SK-N-SH (cell line): ENCODE measurements at regions not wholly inside any gene's neighbourhood (a gene's known extent, or its start where the extent isn't known, plus 50 kb on each side); places are given as distances from the start of the nearest gene placed in this dataset.

Experiments
- CTCF ChIA-PET: fragments of 300-600, 350-600 bp; formaldehyde crosslinking; extraction: SDS; loops from one replicate; lab custom pipeline; 2021; lab: Yijun Ruan, JAX
- POLR2A ChIA-PET: fragments of 350-600 bp; sonication (Branson Sonifier 250); formaldehyde crosslinking; extraction: SDS; loops from one replicate; lab custom pipeline; 2020; ENCODE audit warnings: antibody characterized with exemption, inconsistent platforms; lab: Yijun Ruan, JAX
- DNase-seq: peaks from one replicate; pipeline ENCODE4 v3.0.0; 2012
- H2AFZ ChIP-seq: fragments of 200-600 bp; sonication (generic); 2 replicates; pipeline ENCODE4 v1.8.1; 2016; ENCODE audit warnings: antibody characterized with exemption, mild to moderate bottlenecking, low read depth
- H3F3A ChIP-seq: fragments of 200-600 bp; sonication (generic); replicated peaks from 2 replicates; pipeline ENCODE3; 2016; ENCODE audit warnings: antibody characterized with exemption, mild to moderate bottlenecking; ENCODE audit not compliant: insufficient read depth
- H3K27ac ChIP-seq, 2 experiments: fragments of 200-500 bp in 1 of 2; fragments of 200-600 bp in 1 of 2; sonication (Bioruptor generic) in 1 of 2; sonication (generic), shearing (Covaris generic) in 1 of 2; 2 replicates each; pipeline versions ENCODE4 v1.5.1 to v1.6.1; 2014 to 2016; ENCODE audit warnings: low read depth in 2 of 2, inconsistent platforms in 1 of 2, low read length in 1 of 2, mild to moderate bottlenecking in 1 of 2, mixed read lengths in 1 of 2
- H3K27me3 ChIP-seq: fragments of 200-600 bp; sonication (generic), shearing (Covaris generic); 2 replicates; pipeline ENCODE4 v1.6.1; 2016; ENCODE audit warnings: mixed run types; ENCODE audit not compliant: insufficient read depth
- H3K36me3 ChIP-seq, 2 experiments: fragments of 200-500 bp in 1 of 2; fragments of 200-600 bp in 1 of 2; sonication (Bioruptor generic) in 1 of 2; sonication (generic) in 1 of 2; replicated peaks in 1 of 2; 2 replicates each; pipeline versions ENCODE3 to v1.5.1; 2014 to 2016; ENCODE audit warnings: low read length in 1 of 2, mild to moderate bottlenecking in 1 of 2; ENCODE audit not compliant: insufficient read depth in 2 of 2, control insufficient read depth in 1 of 2
- H3K4me1 ChIP-seq, 2 experiments: fragments of 200-500 bp in 1 of 2; fragments of 200-600 bp in 1 of 2; sonication (Bioruptor generic) in 1 of 2; sonication (generic), shearing (Covaris generic) in 1 of 2; 2 replicates each; pipeline versions ENCODE4 v1.5.1 to v1.6.1; 2014 to 2016; ENCODE audit warnings: low read depth in 1 of 2, low read length in 1 of 2, mixed run types in 1 of 2; ENCODE audit not compliant: insufficient read depth in 2 of 2, control insufficient read depth in 1 of 2
- H3K4me2 ChIP-seq: fragments of 200-600 bp; sonication (generic), shearing (Covaris generic); 2 replicates; pipeline ENCODE4 v1.6.1; 2017; ENCODE audit warnings: mixed run types
- H3K4me3 ChIP-seq, 2 experiments: fragments of 200-500 bp in 1 of 2; fragments of 200-600 bp in 1 of 2; sonication (Bioruptor generic) in 1 of 2; sonication (generic), shearing (Covaris generic) in 1 of 2; 2 replicates each; pipeline versions ENCODE4 v1.5.1 to v1.8.1; 2014 to 2016; ENCODE audit warnings: low read depth in 2 of 2, inconsistent platforms in 1 of 2, low read length in 1 of 2, mild to moderate bottlenecking in 1 of 2, mixed read lengths in 1 of 2, moderate library complexity in 1 of 2
- H3K79me2 ChIP-seq: fragments of 200-600 bp; sonication (generic); 2 replicates; pipeline ENCODE4 v1.8.1; 2017; ENCODE audit warnings: mild to moderate bottlenecking; ENCODE audit not compliant: insufficient read depth
- H3K9ac ChIP-seq: fragments of 200-600 bp; sonication (generic); 2 replicates; pipeline ENCODE4 v1.6.1; 2017; ENCODE audit warnings: mixed run types
- H3K9me2 ChIP-seq: fragments of 200-600 bp; sonication (generic); 2 replicates; pipeline ENCODE4 v1.6.1; 2017; ENCODE audit warnings: mixed run types
- H3K9me3 ChIP-seq: fragments of 200-600 bp; sonication (generic); 2 replicates; pipeline ENCODE4 v1.6.1; 2017; ENCODE audit warnings: mixed run types, mild to moderate bottlenecking, moderate library complexity
- H4K20me1 ChIP-seq: fragments of 200-600 bp; sonication (generic); 2 replicates; pipeline ENCODE4 v1.6.1; 2017; ENCODE audit warnings: mild to moderate bottlenecking, mixed run types; ENCODE audit not compliant: insufficient read depth
- EP300 ChIP-seq, 2 experiments: IDR thresholded peaks; 2 replicates each; pipeline versions ENCODE4 v1.4.0 to v1.6.1; 2012; ENCODE audit warnings: borderline replicate concordance in 1 of 2, low read depth in 1 of 2, low read length in 1 of 2
- EZH2phosphoT487 ChIP-seq: fragments of 200-600 bp; sonication (generic); IDR thresholded peaks from 2 replicates; pipeline ENCODE4 v1.6.1; 2017; ENCODE audit warnings: low read depth, mixed run types, mild to moderate bottlenecking, antibody characterized with exemption, moderate library complexity, borderline replicate concordance
- FOXM1 ChIP-seq: IDR thresholded peaks from 2 replicates; pipeline ENCODE4 v1.4.0; 2012; ENCODE audit warnings: low read depth, mild to moderate bottlenecking
- GATA2 ChIP-seq: sonication (generic); formaldehyde crosslinking; IDR thresholded peaks from 2 replicates; pipeline ENCODE4 v1.5.0; 2020; ENCODE audit warnings: mild to moderate bottlenecking, missing genetic modification reagents
- JUND ChIP-seq: IDR thresholded peaks from 2 replicates; pipeline ENCODE4 v1.4.0; 2012
- MAX ChIP-seq: IDR thresholded peaks from 2 replicates; pipeline ENCODE4 v1.4.0; 2012; ENCODE audit warnings: low read depth
- MXI1 ChIP-seq: IDR thresholded peaks from 2 replicates; pipeline ENCODE4 v1.6.1; 2012; ENCODE audit warnings: mild to moderate bottlenecking, low read depth, low read length, improper control_type of control experiment
- NFIC ChIP-seq: IDR thresholded peaks from 2 replicates; pipeline ENCODE4 v1.4.0; 2012; ENCODE audit warnings: borderline replicate concordance
- NRF1 ChIP-seq: IDR thresholded peaks from 2 replicates; pipeline ENCODE4 v1.6.1; 2012; ENCODE audit warnings: low read depth, mild to moderate bottlenecking, low read length
- PBX3 ChIP-seq: IDR thresholded peaks from 2 replicates; pipeline ENCODE4; 2012
- RCOR1 ChIP-seq: fragments of 150-350 bp; IDR thresholded peaks from 2 replicates; pipeline ENCODE4 v1.6.1; 2017; ENCODE audit warnings: antibody characterized with exemption, low read length
- RFX5 ChIP-seq: IDR thresholded peaks from 2 replicates; pipeline ENCODE4 v1.6.1; 2012; ENCODE audit warnings: mild to moderate bottlenecking, improper control_type of control experiment, low read length
- RXRA ChIP-seq: IDR thresholded peaks from 2 replicates; pipeline ENCODE4 v1.4.0; 2012; ENCODE audit warnings: low read depth, mild to moderate bottlenecking, borderline replicate concordance
- TAF1 ChIP-seq: IDR thresholded peaks from 2 replicates; pipeline ENCODE4 v1.6.1; 2012; ENCODE audit warnings: low read depth, mild to moderate bottlenecking, low read length, moderate library complexity, borderline replicate concordance
- TCF12 ChIP-seq: IDR thresholded peaks from 2 replicates; pipeline ENCODE4 v1.4.0; 2012
- TEAD4 ChIP-seq: IDR thresholded peaks from 2 replicates; pipeline ENCODE4 v1.4.0; 2012; ENCODE audit warnings: mild to moderate bottlenecking, borderline replicate concordance; ENCODE audit not compliant: insufficient read depth
- YY1 ChIP-seq: IDR thresholded peaks from 2 replicates; pipeline ENCODE4 v1.4.0; 2012; ENCODE audit warnings: low read depth, mild to moderate bottlenecking
- WGBS: methylation state at CpG from one replicate; pipeline ENCODE4 v1.1.6; 2017; ENCODE audit warnings: low lambda C conversion rate; 5-methylcytosine and 5-hydroxymethylcytosine counted together
- TF ChIP-seq, protein P1 (sequence below): fragments of 200-600 bp; sonication (generic); IDR thresholded peaks from 2 replicates; pipeline ENCODE4 v1.6.1; 2017; ENCODE audit warnings: antibody characterized with exemption, mild to moderate bottlenecking, moderate library complexity
- TF ChIP-seq, protein P2 (sequence below): fragments of 150-350 bp; IDR thresholded peaks from 2 replicates; pipeline ENCODE4 v1.6.1; 2016; ENCODE audit warnings: mild to moderate bottlenecking, low read depth, low read length

DNA sequence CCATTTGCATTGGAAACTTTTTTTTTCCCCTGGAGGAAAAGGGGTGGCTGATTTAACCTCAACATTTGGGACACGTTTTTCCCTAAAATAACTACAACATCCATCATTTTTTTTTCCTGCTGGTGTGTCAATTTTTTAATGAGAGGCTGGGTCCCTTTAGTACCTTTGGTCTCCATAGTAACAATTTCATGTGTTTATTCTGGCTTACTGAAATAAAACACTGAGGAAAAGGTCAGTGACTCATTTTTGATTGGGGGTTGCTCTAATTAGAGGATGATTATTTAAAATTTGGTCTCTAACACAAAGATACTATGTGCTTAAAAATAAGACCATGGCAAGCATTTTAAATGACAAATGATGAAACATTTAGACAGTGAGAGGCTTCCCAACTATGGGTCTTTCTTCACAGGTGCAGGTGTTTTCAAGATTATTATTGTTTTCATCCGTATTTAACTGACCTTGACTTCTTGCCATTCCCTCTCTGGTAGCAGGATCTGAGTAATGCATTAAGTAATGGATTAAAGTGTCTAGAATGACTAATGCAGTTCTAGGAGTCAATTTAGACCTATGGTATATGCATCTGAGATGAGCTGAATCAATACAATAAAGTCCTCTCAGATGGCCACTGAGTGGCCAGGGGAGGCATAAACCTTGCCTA lies 406.4 kb downstream of the KCNRG start:
- no peak for DNase-seq
- H3K36me3 ChIP-seq, result no peaks in the 10 kb centered on the region
- H3K9ac ChIP-seq, result no peak overlapping the region
- H4K20me1 ChIP-seq, result no peaks in the 10 kb centered on the region
- peak overlapping the region; percentile 22 for H3K4me2 ChIP-seq
- ChIA-PET CTCF (no interaction called here), POLR2A (no interaction called here)
- peak overlapping the region in 1 of 2 experiments; percentile 37; a peak in 1 of 4 replicates for H3K27ac ChIP-seq
- H3K9me3 ChIP-seq, result no peaks in the 10 kb centered on the region
- 11% methylated on average over 2 of the region's 2 CpGs for WGBS
- H3K9me2 ChIP-seq, result no peaks in the 10 kb centered on the region
- H3K27me3 ChIP-seq, result no peaks in the 10 kb centered on the region
- no peaks in the 10 kb centered on the region for H3K79me2 ChIP-seq
- no peaks in the 10 kb centered on the region for H3F3A ChIP-seq
- no peak overlapping the region for H3K4me3 ChIP-seq
- H2AFZ ChIP-seq, result no peak overlapping the region
- peaks cover 0 to 14% of the 10 kb centered on the region in 2 experiments; a peak in 1 of 4 replicates for H3K4me1 ChIP-seq
- TF ChIP-seq EP300 (IDR thresholded peaks at IDR 0.05; ENCODE audit: borderline replicate concordance in 1 of 2, low read depth in 1 of 2, low read length in 1 of 2) (0 out of 4 replicates have a peak, but pooled peaks of 1 of the 2 experiments have one; percentile 5), TEAD4 (no peak), RXRA (0 out of 2 replicates have a peak, but pooled peaks have one; percentile 19), NFIC (peak; percentile 22; the same call in 1 of the 2 replicates), JUND (peak; percentile 22; the same call in 1 of the 2 replicates), YY1 (no peak), PBX3 (peak; percentile 30; the same call in 1 of the 2 replicates), TCF12 (no peak)
- TF ChIP-seq, protein P1, sequence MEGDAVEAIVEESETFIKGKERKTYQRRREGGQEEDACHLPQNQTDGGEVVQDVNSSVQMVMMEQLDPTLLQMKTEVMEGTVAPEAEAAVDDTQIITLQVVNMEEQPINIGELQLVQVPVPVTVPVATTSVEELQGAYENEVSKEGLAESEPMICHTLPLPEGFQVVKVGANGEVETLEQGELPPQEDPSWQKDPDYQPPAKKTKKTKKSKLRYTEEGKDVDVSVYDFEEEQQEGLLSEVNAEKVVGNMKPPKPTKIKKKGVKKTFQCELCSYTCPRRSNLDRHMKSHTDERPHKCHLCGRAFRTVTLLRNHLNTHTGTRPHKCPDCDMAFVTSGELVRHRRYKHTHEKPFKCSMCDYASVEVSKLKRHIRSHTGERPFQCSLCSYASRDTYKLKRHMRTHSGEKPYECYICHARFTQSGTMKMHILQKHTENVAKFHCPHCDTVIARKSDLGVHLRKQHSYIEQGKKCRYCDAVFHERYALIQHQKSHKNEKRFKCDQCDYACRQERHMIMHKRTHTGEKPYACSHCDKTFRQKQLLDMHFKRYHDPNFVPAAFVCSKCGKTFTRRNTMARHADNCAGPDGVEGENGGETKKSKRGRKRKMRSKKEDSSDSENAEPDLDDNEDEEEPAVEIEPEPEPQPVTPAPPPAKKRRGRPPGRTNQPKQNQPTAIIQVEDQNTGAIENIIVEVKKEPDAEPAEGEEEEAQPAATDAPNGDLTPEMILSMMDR, result no peak

- POLR2A ChIA-PET, result no interaction called here
- Histone ChIP-seq H3K79me2 (no peaks in the 10 kb centered on the region), H3K4me1 (peaks cover 0 to 14% of the 10 kb centered on the region in 2 experiments; a peak in 1 of 4 replicates), H3K27ac (peak overlapping the region in 1 of 2 experiments; percentile 37; a peak in 1 of 4 replicates), H2AFZ (no peak overlapping the region), H3K36me3 (no peaks in the 10 kb centered on the region), H3K9ac (no peak overlapping the region), H3K9me2 (no peaks in the 10 kb centered on the region), H3F3A (no peaks in the 10 kb centered on the region), H3K4me2 (peak overlapping the region; percentile 22; the same call in 1 of the 2 replicates), H3K4me3 (no peak overlapping the region), H3K9me3 (no peaks in the 10 kb centered on the region), H4K20me1 (no peaks in the 10 kb centered on the region), H3K27me3 (no peaks in the 10 kb centered on the region)
- no peak for DNase-seq
- WGBS, result 93% methylated on average over 12 of the region's 12 CpGs
- CTCF ChIA-PET, result interaction anchor here (1.0 to 1.1 kb wide), 3 partner anchors 12 to 446 kb away, joined by 3 read pairs; no protein-coding TSS in a partner anchor
- TF ChIP-seq MAX, result no peak
- TF ChIP-seq RXRA, result no peak
- no peak for TF ChIP-seq NRF1
- no peak for TF ChIP-seq NFIC
- no peak for TF ChIP-seq RFX5
- no peak for TF ChIP-seq RCOR1
- no peak for TF ChIP-seq TEAD4
- TF ChIP-seq YY1, result no peak
- TF ChIP-seq FOXM1, result no peak
- no peak for TF ChIP-seq EP300 (IDR thresholded peaks at IDR 0.05; ENCODE audit: borderline replicate concordance in 1 of 2, low read depth in 1 of 2, low read length in 1 of 2)
- TF ChIP-seq GATA2 (CRISPR knock-in tag), result no peak
- TF ChIP-seq TCF12, result no peak
- TF ChIP-seq EZH2phosphoT487, result no peak
- TF ChIP-seq MXI1, result no peak
- TF ChIP-seq, protein P2, sequence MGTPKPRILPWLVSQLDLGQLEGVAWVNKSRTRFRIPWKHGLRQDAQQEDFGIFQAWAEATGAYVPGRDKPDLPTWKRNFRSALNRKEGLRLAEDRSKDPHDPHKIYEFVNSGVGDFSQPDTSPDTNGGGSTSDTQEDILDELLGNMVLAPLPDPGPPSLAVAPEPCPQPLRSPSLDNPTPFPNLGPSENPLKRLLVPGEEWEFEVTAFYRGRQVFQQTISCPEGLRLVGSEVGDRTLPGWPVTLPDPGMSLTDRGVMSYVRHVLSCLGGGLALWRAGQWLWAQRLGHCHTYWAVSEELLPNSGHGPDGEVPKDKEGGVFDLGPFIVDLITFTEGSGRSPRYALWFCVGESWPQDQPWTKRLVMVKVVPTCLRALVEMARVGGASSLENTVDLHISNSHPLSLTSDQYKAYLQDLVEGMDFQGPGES, result no peak
- no peak for TF ChIP-seq TAF1
Measured at GRCh38 chr13:50422181-50423148, 407.2 kb downstream of the KCNRG start.
